ENCODE measurements at regions not wholly inside any gene's neighbourhood (a gene's known extent, or its start where the extent isn't known, plus 50 kb on each side); places are given as distances from the start of the nearest gene placed in this dataset.

DNA sequence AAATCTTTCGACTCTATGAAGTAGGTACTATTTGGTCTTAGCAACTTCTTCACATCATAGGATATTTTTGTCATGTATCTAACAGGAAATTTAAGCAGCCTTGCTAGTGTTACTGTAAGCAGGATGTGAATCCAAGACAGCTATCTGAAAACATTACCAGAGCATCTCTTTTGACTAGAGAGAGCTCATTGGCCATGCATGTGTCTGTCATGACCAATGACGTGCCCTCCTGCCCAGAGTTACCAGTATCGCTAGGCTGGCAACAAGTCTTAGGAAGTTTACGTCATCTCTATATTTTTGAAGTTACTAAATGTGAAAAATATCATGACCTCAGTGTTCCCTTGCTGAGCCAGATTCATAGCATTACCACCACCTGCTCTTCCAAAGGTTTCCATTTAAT is 130.9 kb upstream of the TP63 start:
- Histone ChIP-seq H3K36me3 (ENCODE audit: control insufficient read depth, insufficient read depth, low read length) (no peaks in the 10 kb centered on the region), H3K27me3 (ENCODE audit: control insufficient read depth, insufficient read depth, low read length) (no peaks in the 10 kb centered on the region), H3K9me3 (ENCODE audit: control insufficient read depth, insufficient read depth, low read depth, low read length) (no peaks in the 10 kb centered on the region), H3K4me1 (ENCODE audit: control insufficient read depth, insufficient read depth, low read length) (no peaks in the 10 kb centered on the region), H3K4me3 (ENCODE audit: low read depth in 2 of 2, low read length in 2 of 2) (no peak overlapping the region), H3K27ac (ENCODE audit: low read length) (no peak overlapping the region)
- CTCF ChIA-PET = no interaction called here
- BruUV-seq (replicated peaks) = no TSS peak
- no peak for DNase-seq (ENCODE audit: low read depth, low spot score)
- in situ Hi-C loops (cut with HindIII; ENCODE audit: low pct_unique_long_range_greater_than_20kb, low sequenced_read_pairs) = no loop called here
- POLR2A ChIA-PET = no interaction called here
- no peak for ATAC-seq
- intact Hi-C loops (cut with micrococcal nuclease; ENCODE audit: unreplicated experiment) = no loop called here
- TF ChIP-seq TCF7L2 (IDR thresholded peaks at IDR 0.05; ENCODE audit: low read depth, low read length) = no peak
- TF ChIP-seq POLR2AphosphoS5 (IDR thresholded peaks at IDR 0.05; ENCODE audit: low read depth, low read length) = no peak
- TF ChIP-seq SIN3A (IDR thresholded peaks at IDR 0.05; ENCODE audit: borderline replicate concordance, insufficient read depth, low read depth, low read length) = no peak
- TF ChIP-seq, protein P1, sequence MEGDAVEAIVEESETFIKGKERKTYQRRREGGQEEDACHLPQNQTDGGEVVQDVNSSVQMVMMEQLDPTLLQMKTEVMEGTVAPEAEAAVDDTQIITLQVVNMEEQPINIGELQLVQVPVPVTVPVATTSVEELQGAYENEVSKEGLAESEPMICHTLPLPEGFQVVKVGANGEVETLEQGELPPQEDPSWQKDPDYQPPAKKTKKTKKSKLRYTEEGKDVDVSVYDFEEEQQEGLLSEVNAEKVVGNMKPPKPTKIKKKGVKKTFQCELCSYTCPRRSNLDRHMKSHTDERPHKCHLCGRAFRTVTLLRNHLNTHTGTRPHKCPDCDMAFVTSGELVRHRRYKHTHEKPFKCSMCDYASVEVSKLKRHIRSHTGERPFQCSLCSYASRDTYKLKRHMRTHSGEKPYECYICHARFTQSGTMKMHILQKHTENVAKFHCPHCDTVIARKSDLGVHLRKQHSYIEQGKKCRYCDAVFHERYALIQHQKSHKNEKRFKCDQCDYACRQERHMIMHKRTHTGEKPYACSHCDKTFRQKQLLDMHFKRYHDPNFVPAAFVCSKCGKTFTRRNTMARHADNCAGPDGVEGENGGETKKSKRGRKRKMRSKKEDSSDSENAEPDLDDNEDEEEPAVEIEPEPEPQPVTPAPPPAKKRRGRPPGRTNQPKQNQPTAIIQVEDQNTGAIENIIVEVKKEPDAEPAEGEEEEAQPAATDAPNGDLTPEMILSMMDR (IDR thresholded peaks at IDR 0.05) = no peak
- TF ChIP-seq, protein P2, sequence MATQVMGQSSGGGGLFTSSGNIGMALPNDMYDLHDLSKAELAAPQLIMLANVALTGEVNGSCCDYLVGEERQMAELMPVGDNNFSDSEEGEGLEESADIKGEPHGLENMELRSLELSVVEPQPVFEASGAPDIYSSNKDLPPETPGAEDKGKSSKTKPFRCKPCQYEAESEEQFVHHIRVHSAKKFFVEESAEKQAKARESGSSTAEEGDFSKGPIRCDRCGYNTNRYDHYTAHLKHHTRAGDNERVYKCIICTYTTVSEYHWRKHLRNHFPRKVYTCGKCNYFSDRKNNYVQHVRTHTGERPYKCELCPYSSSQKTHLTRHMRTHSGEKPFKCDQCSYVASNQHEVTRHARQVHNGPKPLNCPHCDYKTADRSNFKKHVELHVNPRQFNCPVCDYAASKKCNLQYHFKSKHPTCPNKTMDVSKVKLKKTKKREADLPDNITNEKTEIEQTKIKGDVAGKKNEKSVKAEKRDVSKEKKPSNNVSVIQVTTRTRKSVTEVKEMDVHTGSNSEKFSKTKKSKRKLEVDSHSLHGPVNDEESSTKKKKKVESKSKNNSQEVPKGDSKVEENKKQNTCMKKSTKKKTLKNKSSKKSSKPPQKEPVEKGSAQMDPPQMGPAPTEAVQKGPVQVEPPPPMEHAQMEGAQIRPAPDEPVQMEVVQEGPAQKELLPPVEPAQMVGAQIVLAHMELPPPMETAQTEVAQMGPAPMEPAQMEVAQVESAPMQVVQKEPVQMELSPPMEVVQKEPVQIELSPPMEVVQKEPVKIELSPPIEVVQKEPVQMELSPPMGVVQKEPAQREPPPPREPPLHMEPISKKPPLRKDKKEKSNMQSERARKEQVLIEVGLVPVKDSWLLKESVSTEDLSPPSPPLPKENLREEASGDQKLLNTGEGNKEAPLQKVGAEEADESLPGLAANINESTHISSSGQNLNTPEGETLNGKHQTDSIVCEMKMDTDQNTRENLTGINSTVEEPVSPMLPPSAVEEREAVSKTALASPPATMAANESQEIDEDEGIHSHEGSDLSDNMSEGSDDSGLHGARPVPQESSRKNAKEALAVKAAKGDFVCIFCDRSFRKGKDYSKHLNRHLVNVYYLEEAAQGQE (IDR thresholded peaks at IDR 0.05; ENCODE audit: insufficient read depth in 1 of 2, low read depth in 2 of 2, low read length in 1 of 2) = no peak

DNA sequence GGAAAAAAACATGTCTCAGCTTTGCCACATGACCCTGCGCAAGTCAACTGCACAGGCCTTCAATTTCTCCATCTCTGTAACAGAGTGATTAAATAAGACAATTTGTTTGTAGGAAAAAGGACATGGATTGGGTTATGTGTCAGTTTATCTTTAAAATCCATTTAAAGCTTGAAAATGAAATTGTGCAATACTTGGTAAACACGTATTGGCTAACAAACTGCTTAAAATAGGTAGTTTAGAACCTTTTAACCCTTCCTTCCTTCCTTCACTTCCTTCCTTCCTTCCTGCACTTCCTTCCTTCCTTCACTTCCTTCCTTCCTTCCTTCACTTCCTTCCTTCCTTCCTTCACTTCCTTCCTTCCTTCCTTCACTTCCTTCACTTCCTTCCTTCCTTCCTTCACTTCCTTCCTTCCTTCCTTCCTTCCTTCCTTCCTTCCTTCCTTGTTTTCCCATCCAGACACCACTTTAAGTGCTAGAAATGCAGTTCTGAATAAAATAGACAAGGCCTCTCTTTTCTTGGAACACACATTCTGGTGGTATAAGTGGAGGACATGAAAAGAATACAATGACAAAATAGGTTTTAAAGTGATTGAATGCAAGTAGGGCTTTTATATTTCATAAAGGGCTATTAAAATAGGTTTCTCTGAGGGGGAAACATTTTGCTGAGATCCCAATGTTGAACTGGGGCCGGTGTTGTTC is 130.2 kb upstream of the TP63 start:
- H3K36me3 ChIP-seq (ENCODE audit: control insufficient read depth, insufficient read depth, low read length) = no peaks in the 10 kb centered on the region; the same call in 1 of the 2 replicates
- H3K27ac ChIP-seq (ENCODE audit: low read length) = no peak overlapping the region
- H3K4me1 ChIP-seq (ENCODE audit: control insufficient read depth, insufficient read depth, low read length) = no peaks in the 10 kb centered on the region
- DNase-seq (ENCODE audit: low read depth, low spot score) = no peak
- no peak for TF ChIP-seq POLR2AphosphoS5 (IDR thresholded peaks at IDR 0.05; ENCODE audit: low read depth, low read length)
- TF ChIP-seq SIN3A (IDR thresholded peaks at IDR 0.05; ENCODE audit: borderline replicate concordance, insufficient read depth, low read depth, low read length) = no peak
- in situ Hi-C loops (cut with HindIII; ENCODE audit: low pct_unique_long_range_greater_than_20kb, low sequenced_read_pairs) = no loop called here
- ATAC-seq = no peak
- no peaks in the 10 kb centered on the region for H3K9me3 ChIP-seq (ENCODE audit: control insufficient read depth, insufficient read depth, low read depth, low read length)
- no peaks in the 10 kb centered on the region for H3K27me3 ChIP-seq (ENCODE audit: control insufficient read depth, insufficient read depth, low read length)
- BruUV-seq (replicated peaks) = no TSS peak
- H3K4me3 ChIP-seq (ENCODE audit: low read depth in 2 of 2, low read length in 2 of 2) = no peak overlapping the region
- CTCF ChIA-PET = no interaction called here
- intact Hi-C loops (cut with micrococcal nuclease; ENCODE audit: unreplicated experiment) = no loop called here
- POLR2A ChIA-PET = no interaction called here

- ChIA-PET CTCF (no interaction called here), POLR2A (no interaction called here)
- intact Hi-C loops (cut with micrococcal nuclease; ENCODE audit: unreplicated experiment) (no loop called here), in situ Hi-C loops (cut with HindIII; ENCODE audit: low pct_unique_long_range_greater_than_20kb, low sequenced_read_pairs) (no loop called here)
- Histone ChIP-seq H3K27me3 (ENCODE audit: control insufficient read depth, insufficient read depth, low read length) (no peaks in the 10 kb centered on the region), H3K9me3 (ENCODE audit: control insufficient read depth, insufficient read depth, low read depth, low read length) (no peaks in the 10 kb centered on the region), H3K36me3 (ENCODE audit: control insufficient read depth, insufficient read depth, low read length) (no peaks in the 10 kb centered on the region; the same call in 1 of the 2 replicates), H3K4me1 (ENCODE audit: control insufficient read depth, insufficient read depth, low read length) (no peaks in the 10 kb centered on the region), H3K4me3 (ENCODE audit: low read depth in 2 of 2, low read length in 2 of 2) (no peak overlapping the region), H3K27ac (ENCODE audit: low read length) (no peak overlapping the region)
- TF ChIP-seq, protein P2 (IDR thresholded peaks at IDR 0.05; ENCODE audit: insufficient read depth in 1 of 2, low read depth in 2 of 2, low read length in 1 of 2) = no peak
- no peak for TF ChIP-seq TCF7L2 (IDR thresholded peaks at IDR 0.05; ENCODE audit: low read depth, low read length)
- TF ChIP-seq POLR2AphosphoS5 (IDR thresholded peaks at IDR 0.05; ENCODE audit: low read depth, low read length) = no peak
- TF ChIP-seq, protein P1 (IDR thresholded peaks at IDR 0.05) = no peak
- no TSS peak for BruUV-seq (replicated peaks)
- DNase-seq (ENCODE audit: low read depth, low spot score) = no peak
- no peak for ATAC-seq
Observed at GRCh38 chr3:189502256-189502655, 128.9 kb upstream of the TP63 start.
